Duodenal mucosa (tissue), 2 donors: ENCODE measurements at regions not wholly inside any gene's neighbourhood (a gene's known extent, or its start where the extent isn't known, plus 50 kb on each side); places are given as distances from the start of the nearest gene placed in this dataset.

Experiments used
- H3K27ac ChIP-seq: one replicate; pipeline ENCODE4 v1.7.0; 2013; ENCODE audit warnings: low read depth, low read length
- H3K27me3 ChIP-seq, 2 donors: one replicate each; pipeline ENCODE4 v1.7.0; 2013; ENCODE audit warnings: low read length in 2 of 2, control low read depth in 1 of 2; ENCODE audit not compliant: insufficient read depth in 2 of 2, control insufficient read depth in 1 of 2
- H3K36me3 ChIP-seq, 2 donors: one replicate each; pipeline ENCODE4 v1.7.0; 2013; ENCODE audit warnings: low read length in 2 of 2, control low read depth in 1 of 2; ENCODE audit not compliant: insufficient read depth in 2 of 2, control insufficient read depth in 1 of 2
- H3K4me1 ChIP-seq, 2 donors: one replicate each; pipeline ENCODE4 v1.7.0; 2013; ENCODE audit warnings: low read length in 2 of 2, control low read depth in 1 of 2; ENCODE audit not compliant: insufficient read depth in 2 of 2, control insufficient read depth in 1 of 2
- H3K4me3 ChIP-seq, 2 donors: one replicate each; pipeline ENCODE4 v1.7.0; 2013; ENCODE audit warnings: low read length in 2 of 2, low read depth in 1 of 2
- H3K9ac ChIP-seq, 2 donors: one replicate each; pipeline ENCODE4 v1.7.0; 2013; ENCODE audit warnings: low read length in 2 of 2, low read depth in 1 of 2
- H3K9me3 ChIP-seq, 2 donors: one replicate each; pipeline ENCODE4 v1.7.0; 2013; ENCODE audit warnings: low read length in 2 of 2, control low read depth in 1 of 2; ENCODE audit not compliant: control insufficient read depth in 1 of 2

GRCh38 chrX:13266641-13267345 is 53.1 kb downstream of the ATXN3L start:
- Histone ChIP-seq H3K36me3 (no peaks in the 10 kb centered on the region), H3K9me3 (no peaks in the 10 kb centered on the region), H3K9ac (no peak overlapping the region), H3K27me3 (no peaks in the 10 kb centered on the region), H3K4me1 (no peaks in the 10 kb centered on the region), H3K27ac (no peak overlapping the region), H3K4me3 (no peak overlapping the region)

- Histone ChIP-seq H3K27me3 (no peaks in the 10 kb centered on the region), H3K9ac (no peak overlapping the region), H3K27ac (no peak overlapping the region), H3K4me1 (peaks cover 0 to 2% of the 10 kb centered on the region in 2 donors), H3K36me3 (no peaks in the 10 kb centered on the region), H3K9me3 (no peaks in the 10 kb centered on the region), H3K4me3 (no peak overlapping the region)
Observed at GRCh38 chrX:13265549-13266132, 54.2 kb downstream of the ATXN3L start.

- H3K27ac ChIP-seq = no peak overlapping the region
- H3K9me3 ChIP-seq = no peaks in the 10 kb centered on the region
- peaks cover 0 to 5% of the 10 kb centered on the region in 2 donors for H3K4me1 ChIP-seq
- H3K4me3 ChIP-seq = no peak overlapping the region
- no peak overlapping the region for H3K9ac ChIP-seq
- no peaks in the 10 kb centered on the region for H3K36me3 ChIP-seq
- H3K27me3 ChIP-seq = no peaks in the 10 kb centered on the region
Observed at GRCh38 chrX:13265111-13265510, 54.7 kb downstream of the ATXN3L start.

- Histone ChIP-seq H3K4me1 (peaks cover 0 to 5% of the 10 kb centered on the region in 2 donors), H3K27me3 (no peaks in the 10 kb centered on the region), H3K4me3 (no peak overlapping the region), H3K9me3 (no peaks in the 10 kb centered on the region), H3K9ac (no peak overlapping the region), H3K27ac (no peak overlapping the region), H3K36me3 (no peaks in the 10 kb centered on the region)
Observed at GRCh38 chrX:13263560-13264251, 56.1 kb downstream of the ATXN3L start.

- Histone ChIP-seq H3K9me3 (no peaks in the 10 kb centered on the region), H3K4me1 (peaks cover 0 to 5% of the 10 kb centered on the region in 2 donors), H3K27ac (no peak overlapping the region), H3K27me3 (no peaks in the 10 kb centered on the region), H3K4me3 (no peak overlapping the region), H3K36me3 (no peaks in the 10 kb centered on the region), H3K9ac (no peak overlapping the region)
Observed at GRCh38 chrX:13261348-13261747, 58.5 kb downstream of the ATXN3L start.

- H3K36me3 ChIP-seq = no peaks in the 10 kb centered on the region
- H3K9me3 ChIP-seq = no peaks in the 10 kb centered on the region
- H3K27ac ChIP-seq = no peak overlapping the region
- H3K4me3 ChIP-seq = no peak overlapping the region
- no peaks in the 10 kb centered on the region for H3K27me3 ChIP-seq
- H3K4me1 ChIP-seq = peaks cover 0 to 5% of the 10 kb centered on the region in 2 donors
- no peak overlapping the region for H3K9ac ChIP-seq
Observed at GRCh38 chrX:13260598-13260997, 59.3 kb downstream of the ATXN3L start.

GRCh38 chrX:13258725-13259124 is 61.1 kb downstream of the ATXN3L start:
- Histone ChIP-seq H3K27ac (no peak overlapping the region), H3K4me1 (peaks cover 0 to 5% of the 10 kb centered on the region in 2 donors), H3K36me3 (no peaks in the 10 kb centered on the region), H3K27me3 (no peaks in the 10 kb centered on the region), H3K9me3 (no peaks in the 10 kb centered on the region), H3K4me3 (no peak overlapping the region), H3K9ac (no peak overlapping the region)

GRCh38 chrX:13258052-13258444 is 61.8 kb downstream of the ATXN3L start:
- no peak overlapping the region for H3K4me3 ChIP-seq
- peaks cover 0 to 5% of the 10 kb centered on the region in 2 donors for H3K4me1 ChIP-seq
- H3K27me3 ChIP-seq = no peaks in the 10 kb centered on the region
- H3K36me3 ChIP-seq = no peaks in the 10 kb centered on the region
- no peaks in the 10 kb centered on the region for H3K9me3 ChIP-seq
- H3K27ac ChIP-seq = no peak overlapping the region
- no peak overlapping the region for H3K9ac ChIP-seq

GRCh38 chrX:13257223-13258051 is 62.4 kb downstream of the ATXN3L start:
- no peak overlapping the region for H3K9ac ChIP-seq

GRCh38 chrX:13256603-13257002 is 63.2 kb downstream of the ATXN3L start:
- H3K9me3 ChIP-seq = no peaks in the 10 kb centered on the region
- no peak overlapping the region for H3K4me3 ChIP-seq
- no peak overlapping the region for H3K27ac ChIP-seq
- H3K9ac ChIP-seq = no peak overlapping the region
- no peaks in the 10 kb centered on the region for H3K36me3 ChIP-seq
- no peaks in the 10 kb centered on the region for H3K27me3 ChIP-seq
- peaks cover 0 to 5% of the 10 kb centered on the region in 2 donors for H3K4me1 ChIP-seq

More at GRCh38 chrX:13257223-13258051, 62.4 kb downstream of the ATXN3L start:
- Histone ChIP-seq H3K4me1 (peaks cover 0 to 5% of the 10 kb centered on the region in 2 donors), H3K36me3 (no peaks in the 10 kb centered on the region), H3K4me3 (no peak overlapping the region), H3K9me3 (no peaks in the 10 kb centered on the region), H3K27ac (no peak overlapping the region), H3K27me3 (no peaks in the 10 kb centered on the region)
